ENCODE measurements at regions not wholly inside any gene's neighbourhood (a gene's known extent, or its start where the extent isn't known, plus 50 kb on each side); places are given as distances from the start of the nearest gene placed in this dataset.

GRCh38 chr1:214989341-214989740 lies 93.2 kb upstream of the KCNK2 start:
- H3K4me3 ChIP-seq: no peak overlapping the region
- H3K27ac ChIP-seq: no peak overlapping the region
- no peaks in the 10 kb centered on the region for H3K27me3 ChIP-seq
- no peak for TF ChIP-seq POLR2A (IDR thresholded peaks at IDR 0.05)
- TF ChIP-seq CTCF (IDR thresholded peaks at IDR 0.05): no peak
- no peak for DNase-seq
- intact Hi-C loops (cut with DNase I): no loop called here
- H3K36me3 ChIP-seq (replicated peaks in 1 of 2): no peaks in the 10 kb centered on the region
- 45 to 74% (median 58%) methylated on average over 1 of the region's 1 CpG for WGBS, 4 donors
- no peaks in the 10 kb centered on the region for H3K9me3 ChIP-seq (replicated peaks in 1 of 3)
- H3K4me1 ChIP-seq (replicated peaks in 1 of 2): no peaks in the 10 kb centered on the region

GRCh38 chr1:214990619-214991018 lies 91.9 kb upstream of the KCNK2 start:
- Histone ChIP-seq H3K4me3 (no peak overlapping the region), H3K36me3 (replicated peaks in 1 of 2) (no peaks in the 10 kb centered on the region), H3K27ac (no peak overlapping the region), H3K27me3 (no peaks in the 10 kb centered on the region), H3K4me1 (replicated peaks in 1 of 2) (no peaks in the 10 kb centered on the region), H3K9me3 (replicated peaks in 1 of 3) (no peaks in the 10 kb centered on the region)
- 85 to 95% (median 92%) methylated on average over 3 of the region's 3 CpGs for WGBS, 4 donors
- TF ChIP-seq POLR2A (IDR thresholded peaks at IDR 0.05): no peak
- no peak for TF ChIP-seq CTCF (IDR thresholded peaks at IDR 0.05)
- DNase-seq: no peak
- intact Hi-C loops (cut with DNase I): no loop called here

GRCh38 chr1:214991691-214992315 lies 90.7 kb upstream of the KCNK2 start:
- no peak for TF ChIP-seq CTCF (IDR thresholded peaks at IDR 0.05)
- TF ChIP-seq POLR2A (IDR thresholded peaks at IDR 0.05): no peak
- no peaks in the 10 kb centered on the region for H3K27me3 ChIP-seq
- H3K4me3 ChIP-seq: no peak overlapping the region
- intact Hi-C loops (cut with DNase I): no loop called here
- no peak overlapping the region for H3K27ac ChIP-seq
- no peaks in the 10 kb centered on the region for H3K36me3 ChIP-seq (replicated peaks in 1 of 2)
- no peak for DNase-seq
- H3K9me3 ChIP-seq (replicated peaks in 1 of 3): no peaks in the 10 kb centered on the region
- WGBS, 4 donors: 75 to 81% (median 77%) methylated on average over 11 of the region's 11 CpGs
- H3K4me1 ChIP-seq (replicated peaks in 1 of 2): no peaks in the 10 kb centered on the region

GRCh38 chr1:214993419-214993818 lies 89.1 kb upstream of the KCNK2 start:
- Histone ChIP-seq H3K4me3 (no peak overlapping the region), H3K27me3 (no peaks in the 10 kb centered on the region), H3K4me1 (replicated peaks in 1 of 2) (no peaks in the 10 kb centered on the region), H3K36me3 (replicated peaks in 1 of 2) (no peaks in the 10 kb centered on the region), H3K9me3 (replicated peaks in 1 of 3) (no peaks in the 10 kb centered on the region), H3K27ac (no peak overlapping the region)
- intact Hi-C loops (cut with DNase I): no loop called here
- DNase-seq: no peak
- no peak for TF ChIP-seq POLR2A (IDR thresholded peaks at IDR 0.05)

- Histone ChIP-seq H3K4me3 (no peak overlapping the region), H3K27me3 (no peaks in the 10 kb centered on the region), H3K9me3 (replicated peaks in 1 of 3) (no peaks in the 10 kb centered on the region), H3K4me1 (replicated peaks in 1 of 2) (no peaks in the 10 kb centered on the region), H3K27ac (no peak overlapping the region), H3K36me3 (replicated peaks in 1 of 2) (no peaks in the 10 kb centered on the region)
- TF ChIP-seq CTCF (IDR thresholded peaks at IDR 0.05) (no peak), POLR2A (IDR thresholded peaks at IDR 0.05) (no peak)
- 89 to 100% (median 93%) methylated on average over 3 of the region's 3 CpGs for WGBS, 4 donors
- DNase-seq: no peak
- intact Hi-C loops (cut with DNase I): no loop called here
These were observed 84.9 kb upstream of the KCNK2 start for GRCh38 chr1:214997685-214998084.

Data from adrenal gland (tissue), 9 donors.